ENCODE measurements at regions not wholly inside any gene's neighbourhood (a gene's known extent, or its start where the extent isn't known, plus 50 kb on each side); places are given as distances from the start of the nearest gene placed in this dataset.
A peak's percentile ranks its signal among the peaks of the same experiment; 100 is the strongest.

GRCh38 chr6:81451787-81452186 lies 300.7 kb downstream of the TENT5A start:
- DNase-seq: no peak
- POLR2A ChIA-PET: no interaction called here
- Mint-ChIP-seq H3K4me1 (ENCODE audit: low read depth) (no peaks in the 10 kb centered on the region), H3K36me3 (ENCODE audit: low read depth) (no peaks in the 10 kb centered on the region), H3K4me3 (no peak overlapping the region), H3K9me3 (no peaks in the 10 kb centered on the region), H3K27me3 (no peaks in the 10 kb centered on the region), H3K27ac (no peak overlapping the region)
- CTCF ChIA-PET: no interaction called here
- peak; percentile 87 for ATAC-seq
- intact Hi-C loops (cut with micrococcal nuclease): no loop called here
- TF ChIP-seq, protein P1, sequence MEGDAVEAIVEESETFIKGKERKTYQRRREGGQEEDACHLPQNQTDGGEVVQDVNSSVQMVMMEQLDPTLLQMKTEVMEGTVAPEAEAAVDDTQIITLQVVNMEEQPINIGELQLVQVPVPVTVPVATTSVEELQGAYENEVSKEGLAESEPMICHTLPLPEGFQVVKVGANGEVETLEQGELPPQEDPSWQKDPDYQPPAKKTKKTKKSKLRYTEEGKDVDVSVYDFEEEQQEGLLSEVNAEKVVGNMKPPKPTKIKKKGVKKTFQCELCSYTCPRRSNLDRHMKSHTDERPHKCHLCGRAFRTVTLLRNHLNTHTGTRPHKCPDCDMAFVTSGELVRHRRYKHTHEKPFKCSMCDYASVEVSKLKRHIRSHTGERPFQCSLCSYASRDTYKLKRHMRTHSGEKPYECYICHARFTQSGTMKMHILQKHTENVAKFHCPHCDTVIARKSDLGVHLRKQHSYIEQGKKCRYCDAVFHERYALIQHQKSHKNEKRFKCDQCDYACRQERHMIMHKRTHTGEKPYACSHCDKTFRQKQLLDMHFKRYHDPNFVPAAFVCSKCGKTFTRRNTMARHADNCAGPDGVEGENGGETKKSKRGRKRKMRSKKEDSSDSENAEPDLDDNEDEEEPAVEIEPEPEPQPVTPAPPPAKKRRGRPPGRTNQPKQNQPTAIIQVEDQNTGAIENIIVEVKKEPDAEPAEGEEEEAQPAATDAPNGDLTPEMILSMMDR (IDR thresholded peaks at IDR 0.05): no peak

DNA sequence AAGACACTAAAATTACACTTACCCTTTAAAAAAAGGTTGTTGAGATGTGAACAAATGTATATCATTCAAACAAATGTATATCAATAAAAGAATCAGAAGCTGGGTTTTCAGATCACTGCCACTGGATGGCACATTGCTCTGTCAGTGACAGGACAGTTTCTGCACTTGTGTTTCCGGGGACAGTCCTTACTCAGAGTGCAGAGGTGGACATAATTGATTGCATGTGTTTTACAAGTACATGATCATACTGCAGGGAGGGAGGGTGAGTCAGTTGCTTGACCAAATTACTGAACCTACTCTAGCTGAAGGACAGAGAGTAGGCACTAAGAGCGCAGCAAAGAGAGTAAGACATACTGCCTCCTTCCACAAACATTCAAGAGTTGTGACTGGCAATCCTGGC lies 302.3 kb downstream of the TENT5A start:
- ChIA-PET CTCF (no interaction called here), POLR2A (no interaction called here)
- TF ChIP-seq, protein P1 (IDR thresholded peaks at IDR 0.05): no peak
- Mint-ChIP-seq H3K4me3 (no peak overlapping the region), H3K9me3 (no peaks in the 10 kb centered on the region), H3K36me3 (ENCODE audit: low read depth) (no peaks in the 10 kb centered on the region), H3K27ac (no peak overlapping the region), H3K4me1 (ENCODE audit: low read depth) (no peaks in the 10 kb centered on the region), H3K27me3 (no peaks in the 10 kb centered on the region)
- ATAC-seq (no peak), DNase-seq (no peak)
- intact Hi-C loops (cut with micrococcal nuclease): no loop called here

DNA sequence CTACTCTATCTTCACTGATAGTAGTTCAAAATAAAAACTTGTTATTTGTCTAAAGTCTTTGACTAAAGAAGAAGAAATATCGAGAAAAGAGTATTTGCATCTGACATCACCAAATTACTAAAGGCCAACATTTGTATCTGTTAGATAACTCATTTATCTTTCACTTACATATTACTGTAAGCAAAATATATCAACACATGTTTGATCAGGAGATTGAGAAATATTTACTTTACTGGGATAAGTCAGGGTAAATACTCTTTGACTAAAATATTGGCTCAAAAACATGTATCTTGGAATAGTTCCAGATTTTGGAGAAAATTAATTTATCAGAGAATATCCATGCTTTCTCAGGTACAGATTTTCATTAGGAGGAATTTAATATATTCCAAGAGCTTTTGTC lies 306.0 kb downstream of the TENT5A start:
- DNase-seq (no peak), ATAC-seq (no peak)
- ChIA-PET POLR2A (no interaction called here), CTCF (no interaction called here)
- Mint-ChIP-seq H3K4me3 (no peak overlapping the region), H3K9me3 (no peaks in the 10 kb centered on the region), H3K27ac (no peak overlapping the region), H3K36me3 (ENCODE audit: low read depth) (no peaks in the 10 kb centered on the region), H3K27me3 (no peaks in the 10 kb centered on the region), H3K4me1 (ENCODE audit: low read depth) (no peaks in the 10 kb centered on the region)
- intact Hi-C loops (cut with micrococcal nuclease): no loop called here
- TF ChIP-seq, protein P1 (IDR thresholded peaks at IDR 0.05): no peak

DNA sequence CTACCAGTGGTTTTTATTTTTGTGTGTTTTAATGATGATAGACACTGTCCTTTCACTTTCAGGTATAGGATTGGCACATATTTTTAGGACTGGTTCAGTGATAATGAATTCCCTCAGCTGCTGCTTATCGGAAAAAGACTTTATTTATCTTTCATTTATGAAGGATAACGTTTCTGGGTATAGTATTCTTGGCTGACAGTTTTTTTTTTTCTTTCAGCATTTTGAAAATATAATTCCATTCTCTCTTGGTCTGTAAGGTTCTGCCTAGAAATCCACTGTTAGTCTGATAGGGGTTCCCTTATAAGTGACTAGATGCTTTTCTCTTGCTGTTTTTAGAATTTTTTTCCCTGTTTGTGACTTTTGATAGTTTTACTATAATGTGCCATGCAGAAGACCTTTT lies 313.1 kb downstream of the TENT5A start:
- ATAC-seq (no peak), DNase-seq (no peak)
- Mint-ChIP-seq H3K27me3 (no peaks in the 10 kb centered on the region), H3K36me3 (ENCODE audit: low read depth) (no peaks in the 10 kb centered on the region), H3K4me1 (ENCODE audit: low read depth) (no peaks in the 10 kb centered on the region), H3K4me3 (no peak overlapping the region), H3K9me3 (peaks cover 25% of the 10 kb centered on the region), H3K27ac (no peak overlapping the region)
- TF ChIP-seq, protein P1 (IDR thresholded peaks at IDR 0.05): no peak
- POLR2A ChIA-PET: no interaction called here
- intact Hi-C loops (cut with micrococcal nuclease): no loop called here
- CTCF ChIA-PET: no interaction called here

- ChIA-PET POLR2A (no interaction called here), CTCF (no interaction called here)
- Mint-ChIP-seq H3K9me3 (peaks cover 25% of the 10 kb centered on the region), H3K36me3 (ENCODE audit: low read depth) (no peaks in the 10 kb centered on the region), H3K27me3 (no peaks in the 10 kb centered on the region), H3K4me3 (no peak overlapping the region), H3K27ac (no peak overlapping the region), H3K4me1 (ENCODE audit: low read depth) (no peaks in the 10 kb centered on the region)
- ATAC-seq: no peak
- TF ChIP-seq, protein P1 (IDR thresholded peaks at IDR 0.05): no peak
- no peak for DNase-seq
- intact Hi-C loops (cut with micrococcal nuclease): no loop called here
Observed at GRCh38 chr6:81436990-81437389, 315.5 kb downstream of the TENT5A start.

Data from activated CD8-positive, alpha-beta T cell treated with anti-CD3 and anti-CD28 coated beads for 36 hours (primary cell).